ENCODE measurements at regions not wholly inside any gene's neighbourhood (a gene's known extent, or its start where the extent isn't known, plus 50 kb on each side); places are given as distances from the start of the nearest gene placed in this dataset.

DNA sequence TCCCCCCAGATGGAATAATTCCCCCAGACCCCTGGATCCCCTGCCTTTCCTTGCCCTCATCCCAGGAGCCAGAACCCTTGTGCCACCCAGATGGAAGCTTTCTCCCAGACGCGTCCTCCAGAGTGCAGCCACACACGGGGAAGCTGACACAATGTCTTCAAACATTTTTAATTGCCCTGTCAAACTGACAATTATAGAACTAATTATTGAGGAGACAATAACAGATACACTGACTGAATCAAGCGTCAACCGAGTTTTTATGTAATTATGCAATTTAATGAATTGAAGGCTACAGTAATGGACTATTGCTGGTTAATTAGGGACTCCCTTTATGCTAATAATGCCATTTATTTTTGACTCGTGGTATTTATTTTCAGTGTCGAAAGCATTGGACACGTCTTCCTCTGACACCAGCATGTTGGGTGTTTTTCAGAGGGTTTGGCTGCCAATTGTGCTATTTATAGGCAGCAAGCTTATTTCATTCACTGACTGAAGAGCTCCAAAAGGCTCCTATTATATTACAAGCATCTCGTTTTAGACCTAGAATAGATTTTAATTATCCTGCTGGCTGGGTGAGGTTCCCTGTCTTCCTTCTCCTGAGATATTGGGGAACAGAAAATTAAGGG lies 298.2 kb upstream of the C16orf82 start:
- CTCF ChIA-PET (ENCODE audit: low intra/inter-chr PET ratio, low total read pairs), result no interaction called here
- in situ Hi-C loops (cut with HindIII; ENCODE audit: extremely low pct_ligation_motif_present, low pct_unique_long_range_greater_than_20kb) (no loop called here), intact Hi-C loops (cut with micrococcal nuclease; ENCODE audit: unreplicated experiment) (no loop called here)
- H3K27ac ChIP-seq (ENCODE audit: extremely low read length, insufficient read depth, low read length), result no peak overlapping the region
- H3K4me2 ChIP-seq (ENCODE audit: low read depth, low read length), result no peak overlapping the region
- H3K9ac ChIP-seq (ENCODE audit: insufficient read depth, low read depth, low read length), result no peak overlapping the region
- no peaks in the 10 kb centered on the region for H3K9me3 ChIP-seq (ENCODE audit: low read length)
- no TSS peak for BruUV-seq (replicated peaks)
- TF ChIP-seq, protein P1, sequence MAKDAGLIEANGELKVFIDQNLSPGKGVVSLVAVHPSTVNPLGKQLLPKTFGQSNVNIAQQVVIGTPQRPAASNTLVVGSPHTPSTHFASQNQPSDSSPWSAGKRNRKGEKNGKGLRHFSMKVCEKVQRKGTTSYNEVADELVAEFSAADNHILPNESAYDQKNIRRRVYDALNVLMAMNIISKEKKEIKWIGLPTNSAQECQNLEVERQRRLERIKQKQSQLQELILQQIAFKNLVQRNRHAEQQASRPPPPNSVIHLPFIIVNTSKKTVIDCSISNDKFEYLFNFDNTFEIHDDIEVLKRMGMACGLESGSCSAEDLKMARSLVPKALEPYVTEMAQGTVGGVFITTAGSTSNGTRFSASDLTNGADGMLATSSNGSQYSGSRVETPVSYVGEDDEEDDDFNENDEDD (CRISPR knock-in tag; IDR thresholded peaks at IDR 0.05; ENCODE audit: borderline replicate concordance), result no peak
- FAIRE-seq (no peak), ATAC-seq (no peak), DNase-seq (ENCODE audit: low spot score) (no peak)
- H3K36me3 ChIP-seq (replicated peaks in 1 of 2; ENCODE audit: control insufficient read depth in 1 of 2, insufficient read depth in 2 of 2, low read length in 2 of 2), result no peaks in the 10 kb centered on the region
- POLR2A ChIA-PET, result no interaction called here
- no peak overlapping the region for H3K4me3 ChIP-seq (replicated peaks in 1 of 3; ENCODE audit: insufficient read depth in 1 of 3, low read depth in 2 of 3, low read length in 3 of 3)
- 20% methylated on average over 9 of the region's 9 CpGs for WGBS (ENCODE audit: low lambda C conversion rate)
- no peaks in the 10 kb centered on the region for H3K79me2 ChIP-seq (ENCODE audit: insufficient read depth, low read length)
- no peaks in the 10 kb centered on the region for H3K27me3 ChIP-seq (ENCODE audit: control insufficient read depth in 1 of 2, insufficient read depth in 2 of 2, low read length in 2 of 2)
- no peaks in the 10 kb centered on the region for H3K4me1 ChIP-seq (ENCODE audit: insufficient read depth, low read length)
- H4K20me1 ChIP-seq (ENCODE audit: insufficient read depth, low read length), result no peaks in the 10 kb centered on the region
- no peak overlapping the region for H2AFZ ChIP-seq (ENCODE audit: low read length)

DNA sequence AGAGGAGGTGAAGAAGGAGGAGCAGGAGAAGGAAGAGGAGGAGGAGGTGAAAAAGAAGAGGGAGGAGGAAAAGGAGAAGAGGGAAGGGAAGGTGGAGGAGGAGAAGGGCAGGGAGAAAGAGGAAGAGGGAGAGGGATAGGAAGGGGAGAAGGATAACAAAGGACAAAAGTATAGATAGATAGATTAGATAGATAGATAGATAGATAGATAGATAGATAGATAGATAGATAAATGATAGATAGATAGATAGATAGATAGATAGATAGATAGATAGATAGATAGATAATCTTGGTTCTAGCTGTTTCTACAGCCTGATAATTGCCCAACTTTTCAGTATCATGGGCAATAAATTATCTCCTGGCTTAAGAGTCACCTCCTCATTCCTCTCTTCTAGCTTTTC lies 296.2 kb upstream of the C16orf82 start:
- Histone ChIP-seq H3K9ac (ENCODE audit: insufficient read depth, low read depth, low read length) (no peak overlapping the region), H3K9me3 (ENCODE audit: low read length) (no peaks in the 10 kb centered on the region), H3K79me2 (ENCODE audit: insufficient read depth, low read length) (no peaks in the 10 kb centered on the region), H3K27ac (ENCODE audit: extremely low read length, insufficient read depth, low read length) (no peak overlapping the region), H3K4me1 (ENCODE audit: insufficient read depth, low read length) (no peaks in the 10 kb centered on the region), H3K27me3 (ENCODE audit: control insufficient read depth in 1 of 2, insufficient read depth in 2 of 2, low read length in 2 of 2) (no peaks in the 10 kb centered on the region), H2AFZ (ENCODE audit: low read length) (no peak overlapping the region), H4K20me1 (ENCODE audit: insufficient read depth, low read length) (no peaks in the 10 kb centered on the region), H3K36me3 (replicated peaks in 1 of 2; ENCODE audit: control insufficient read depth in 1 of 2, insufficient read depth in 2 of 2, low read length in 2 of 2) (no peaks in the 10 kb centered on the region), H3K4me2 (ENCODE audit: low read depth, low read length) (no peak overlapping the region), H3K4me3 (replicated peaks in 1 of 3; ENCODE audit: insufficient read depth in 1 of 3, low read depth in 2 of 3, low read length in 3 of 3) (no peak overlapping the region)
- in situ Hi-C loops (cut with HindIII; ENCODE audit: extremely low pct_ligation_motif_present, low pct_unique_long_range_greater_than_20kb), result no loop called here
- BruUV-seq (replicated peaks), result no TSS peak
- no peak for FAIRE-seq
- no peak for ATAC-seq
- CTCF ChIA-PET (ENCODE audit: low intra/inter-chr PET ratio, low total read pairs), result no interaction called here
- DNase-seq (ENCODE audit: low spot score), result no peak
- POLR2A ChIA-PET, result no interaction called here
- intact Hi-C loops (cut with micrococcal nuclease; ENCODE audit: unreplicated experiment), result no loop called here
- no peak for TF ChIP-seq BORCS8-MEF2B (CRISPR knock-in tag; IDR thresholded peaks at IDR 0.05)
- TF ChIP-seq, protein P2, sequence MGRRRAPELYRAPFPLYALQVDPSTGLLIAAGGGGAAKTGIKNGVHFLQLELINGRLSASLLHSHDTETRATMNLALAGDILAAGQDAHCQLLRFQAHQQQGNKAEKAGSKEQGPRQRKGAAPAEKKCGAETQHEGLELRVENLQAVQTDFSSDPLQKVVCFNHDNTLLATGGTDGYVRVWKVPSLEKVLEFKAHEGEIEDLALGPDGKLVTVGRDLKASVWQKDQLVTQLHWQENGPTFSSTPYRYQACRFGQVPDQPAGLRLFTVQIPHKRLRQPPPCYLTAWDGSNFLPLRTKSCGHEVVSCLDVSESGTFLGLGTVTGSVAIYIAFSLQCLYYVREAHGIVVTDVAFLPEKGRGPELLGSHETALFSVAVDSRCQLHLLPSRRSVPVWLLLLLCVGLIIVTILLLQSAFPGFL (CRISPR knock-in tag; IDR thresholded peaks at IDR 0.05), result no peak
- TF ChIP-seq KLF12 (CRISPR knock-in tag; IDR thresholded peaks at IDR 0.05; ENCODE audit: borderline replicate concordance), result no peak
- TF ChIP-seq ZNF460 (CRISPR knock-in tag; IDR thresholded peaks at IDR 0.05; ENCODE audit: borderline replicate concordance), result no peak
- TF ChIP-seq ZNF343 (CRISPR knock-in tag; IDR thresholded peaks at IDR 0.05), result no peak
- TF ChIP-seq KAT2B (IDR thresholded peaks at IDR 0.05; ENCODE audit: borderline replicate concordance, low read depth, low read length), result no peak
- TF ChIP-seq ZEB1 (IDR thresholded peaks at IDR 0.05; ENCODE audit: insufficient replicate concordance, low read depth), result no peak
- no peak for TF ChIP-seq PITX1 (CRISPR knock-in tag; IDR thresholded peaks at IDR 0.05)
- no peak for TF ChIP-seq ZNF749 (CRISPR knock-in tag; IDR thresholded peaks at IDR 0.05; ENCODE audit: borderline replicate concordance)
- no peak for TF ChIP-seq JDP2 (CRISPR knock-in tag; IDR thresholded peaks at IDR 0.05; ENCODE audit: borderline replicate concordance)
- TF ChIP-seq, protein P3, sequence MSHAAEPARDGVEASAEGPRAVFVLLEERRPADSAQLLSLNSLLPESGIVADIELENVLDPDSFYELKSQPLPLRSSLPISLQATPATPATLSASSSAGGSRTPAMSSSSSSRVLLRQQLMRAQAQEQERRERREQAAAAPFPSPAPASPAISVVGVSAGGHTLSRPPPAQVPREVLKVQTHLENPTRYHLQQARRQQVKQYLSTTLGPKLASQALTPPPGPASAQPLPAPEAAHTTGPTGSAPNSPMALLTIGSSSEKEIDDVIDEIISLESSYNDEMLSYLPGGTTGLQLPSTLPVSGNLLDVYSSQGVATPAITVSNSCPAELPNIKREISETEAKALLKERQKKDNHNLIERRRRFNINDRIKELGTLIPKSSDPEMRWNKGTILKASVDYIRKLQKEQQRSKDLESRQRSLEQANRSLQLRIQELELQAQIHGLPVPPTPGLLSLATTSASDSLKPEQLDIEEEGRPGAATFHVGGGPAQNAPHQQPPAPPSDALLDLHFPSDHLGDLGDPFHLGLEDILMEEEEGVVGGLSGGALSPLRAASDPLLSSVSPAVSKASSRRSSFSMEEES (CRISPR knock-in tag; IDR thresholded peaks at IDR 0.05), result no peak
- TF ChIP-seq ZNF558 (CRISPR knock-in tag; IDR thresholded peaks at IDR 0.05; ENCODE audit: borderline replicate concordance), result no peak
- TF ChIP-seq ZNF383 (CRISPR knock-in tag; IDR thresholded peaks at IDR 0.05; ENCODE audit: borderline replicate concordance), result no peak

Data from HepG2 (cell line).